HepG2 (cell line): ENCODE measurements at regions not wholly inside any gene's neighbourhood (a gene's known extent, or its start where the extent isn't known, plus 50 kb on each side); places are given as distances from the start of the nearest gene placed in this dataset.

Experiments
- ATAC-seq: fragments of 200-7000 bp; cut with Tn5 transposase; 3 replicates; pipeline ENCODE4 v1.9.1; 2020; ENCODE audit warnings: mild to moderate bottlenecking, moderate library complexity
- BruUV-seq: library from RNA; stranded (reverse); fragments of 400-500 nt; replicated peaks from 2 replicates; lab custom pipeline; 2021; lab: Mats Ljungman, UMichigan
- CTCF ChIA-PET: fragments of 300-600 bp; formaldehyde crosslinking; extraction: SDS; loops from one replicate; lab custom pipeline; 2021; ENCODE audit warnings: low total read pairs, inconsistent platforms, low intra/inter-chr PET ratio; lab: Yijun Ruan, JAX
- POLR2A ChIA-PET: fragments of 350-600 bp; sonication (Branson Sonifier 250); formaldehyde crosslinking; loops from one replicate; lab custom pipeline; 2020; ENCODE audit warnings: antibody characterized with exemption, inconsistent platforms; lab: Yijun Ruan, JAX
- DNase-seq: peaks from one replicate; pipeline ENCODE4 v3.0.0-alpha.2; 2015; ENCODE audit warnings: low spot score
- FAIRE-seq: peaks from 3 replicates; lab custom pipeline; 2011; peaks lifted over from hg19 to GRCh38; lab: Jason Lieb, UNC
- H2AFZ ChIP-seq: one replicate; pipeline ENCODE4 v1.6.1; 2011; ENCODE audit warnings: low read length, inconsistent platforms
- H3K27ac ChIP-seq: fragments of 300-600 bp; 3 replicates; pipeline ENCODE4 v1.8.0; 2011; ENCODE audit warnings: mixed run types, mild to moderate bottlenecking, mixed read lengths, low read length, inconsistent platforms; ENCODE audit not compliant: insufficient read depth; ENCODE audit errors: extremely low read length
- H3K27me3 ChIP-seq, 2 experiments: fragments of 200-600 bp in 1 of 2; 2 replicates in 1 of 2; 3 replicates in 1 of 2; pipeline versions ENCODE4 v1.6.0 to v1.8.0; 2011; ENCODE audit warnings: low read length in 2 of 2, mild to moderate bottlenecking in 2 of 2, moderate library complexity in 2 of 2, inconsistent platforms in 1 of 2; ENCODE audit not compliant: insufficient read depth in 2 of 2, control insufficient read depth in 1 of 2
- H3K36me3 ChIP-seq, 2 experiments: fragments of 200-600 bp in 1 of 2; replicated peaks in 1 of 2; 2 replicates in 1 of 2; 3 replicates in 1 of 2; pipeline versions ENCODE4 v1.5.1 to v1.8.0; 2011; ENCODE audit warnings: low read length in 2 of 2, inconsistent platforms in 1 of 2; ENCODE audit not compliant: insufficient read depth in 2 of 2, control insufficient read depth in 1 of 2
- H3K4me1 ChIP-seq: 2 replicates; pipeline ENCODE4 v1.5.1; 2012; ENCODE audit warnings: low read length, inconsistent platforms; ENCODE audit not compliant: insufficient read depth
- H3K4me2 ChIP-seq: 2 replicates; pipeline ENCODE4 v1.6.0; 2011; ENCODE audit warnings: low read depth, low read length, inconsistent platforms
- H3K4me3 ChIP-seq, 3 experiments: fragments of 200-600 bp in 1 of 3; sonication (generic), shearing (Covaris generic) in 1 of 3; replicated peaks in 1 of 3; 2 replicates each; pipeline ENCODE4 v1.5.1; 2011 to 2016; ENCODE audit warnings: low read length in 3 of 3, inconsistent platforms in 2 of 3, low read depth in 2 of 3, mild to moderate bottlenecking in 2 of 3, control low read depth in 1 of 3, mixed read lengths in 1 of 3; ENCODE audit not compliant: insufficient read depth in 1 of 3
- H3K79me2 ChIP-seq: one replicate; pipeline ENCODE4 v1.6.1; 2011; ENCODE audit warnings: low read length, inconsistent platforms; ENCODE audit not compliant: insufficient read depth
- H3K9ac ChIP-seq: 2 replicates; pipeline ENCODE4 v1.6.0; 2011; ENCODE audit warnings: mild to moderate bottlenecking, low read depth, low read length, inconsistent platforms; ENCODE audit not compliant: insufficient read depth
- H3K9me3 ChIP-seq: 2 replicates; pipeline ENCODE4 v1.5.1; 2012; ENCODE audit warnings: mild to moderate bottlenecking, low read length
- H4K20me1 ChIP-seq: 2 replicates; pipeline ENCODE4 v1.6.0; 2011; ENCODE audit warnings: inconsistent platforms, mild to moderate bottlenecking, low read length, moderate library complexity; ENCODE audit not compliant: insufficient read depth
- AFF4 ChIP-seq: sonication (generic); formaldehyde crosslinking; IDR thresholded peaks from 2 replicates; pipeline ENCODE4 v1.4.0; 2020; ENCODE audit warnings: missing genetic modification reagents
- ATM ChIP-seq: fragments of 450-650 bp; IDR thresholded peaks from 2 replicates; pipeline ENCODE4 v1.7.1; 2017; ENCODE audit warnings: mild to moderate bottlenecking, borderline replicate concordance
- DNMT3B ChIP-seq: conservative IDR thresholded peaks from 2 replicates; pipeline ENCODE4 v1.6.1; 2016; ENCODE audit warnings: missing biosample characterization, control low read depth
- HMGXB4 ChIP-seq, 2 experiments: sonication (generic) in 1 of 2; formaldehyde crosslinking in 1 of 2; IDR thresholded peaks; 2 replicates each; pipeline versions ENCODE4 v1.4.0 to v1.6.1; 2018 to 2020; ENCODE audit warnings: missing genetic modification reagents in 2 of 2, borderline replicate concordance in 1 of 2, low read depth in 1 of 2, mild to moderate bottlenecking in 1 of 2, missing biosample characterization in 1 of 2
- NFKB2 ChIP-seq: sonication (generic); formaldehyde crosslinking; IDR thresholded peaks from 2 replicates; pipeline ENCODE4 v1.4.0; 2020; ENCODE audit warnings: missing genetic modification reagents, borderline replicate concordance
- RERE ChIP-seq: IDR thresholded peaks from 2 replicates; pipeline ENCODE4 v1.6.1; 2016; ENCODE audit warnings: low read depth, missing genetic modification reagents, missing compliant biosample characterization
- SOX13 ChIP-seq, 3 experiments: fragments of 450-650 bp in 1 of 3; sonication (generic) in 1 of 3; formaldehyde crosslinking in 1 of 3; IDR thresholded peaks in 2 of 3; conservative IDR thresholded peaks in 1 of 3; 2 replicates each; pipeline versions ENCODE4 v1.5.0 to v1.6.1; 2016 to 2020; ENCODE audit warnings: antibody characterized with exemption in 1 of 3, mild to moderate bottlenecking in 1 of 3, missing compliant biosample characterization in 1 of 3, missing genetic modification reagents in 1 of 3, moderate library complexity in 1 of 3
- SOX5 ChIP-seq: IDR thresholded peaks from 2 replicates; pipeline ENCODE4 v1.6.1; 2016; ENCODE audit warnings: borderline replicate concordance
- SRSF1 ChIP-seq: fragments of 200-400 bp; formaldehyde crosslinking; optimal IDR thresholded peaks from 2 replicates; pipeline ENCODE3; 2017; ENCODE audit warnings: mild to moderate bottlenecking, low read depth, low read length, moderate library complexity
- ZFY ChIP-seq: sonication (generic); formaldehyde crosslinking; IDR thresholded peaks from 2 replicates; pipeline ENCODE4 v1.4.0; 2020; ENCODE audit warnings: missing genetic modification reagents
- ZNF879 ChIP-seq: sonication (generic); formaldehyde crosslinking; IDR thresholded peaks from 2 replicates; pipeline ENCODE4 v1.8.1; 2023; ENCODE audit warnings: missing genetic modification reagents
- WGBS: methylation state at CpG from one replicate; pipeline ENCODE4 v1.1.6; 2017; ENCODE audit warnings: low lambda C conversion rate; 5-methylcytosine and 5-hydroxymethylcytosine counted together
- in situ Hi-C: cut with HindIII; loops from 2 replicates; pipeline ENCODE4 v1.10.0; 2017; ENCODE audit warnings: low pct_unique_long_range_greater_than_20kb; ENCODE audit not compliant: extremely low pct_ligation_motif_present
- intact Hi-C: fragments of 100-400 bp; cut with micrococcal nuclease; formaldehyde crosslinking; loops from one replicate; pipeline ENCODE4 v1.10.0; 2022; ENCODE audit not compliant: unreplicated experiment

GRCh38 chr6:4356899-4357659 lies 221.7 kb upstream of the ECI2 start:
- Histone ChIP-seq H3K36me3 (no peaks in the 10 kb centered on the region), H3K4me1 (0 out of 2 replicates have a peak, but pooled peaks cover 10% of the 10 kb centered on the region), H3K4me2 (no peak overlapping the region), H2AFZ (no peak overlapping the region), H3K27me3 (peaks cover 0 to 17% of the 10 kb centered on the region in 2 experiments; a peak in 2 of 5 replicates), H3K9me3 (no peaks in the 10 kb centered on the region), H4K20me1 (no peaks in the 10 kb centered on the region), H3K9ac (no peak overlapping the region), H3K4me3 (no peak overlapping the region), H3K27ac (no peak overlapping the region), H3K79me2 (no peaks in the 10 kb centered on the region)
- FAIRE-seq (no peak), DNase-seq (no peak), ATAC-seq (no peak)
- CTCF ChIA-PET, result no interaction called here
- intact Hi-C loops, result no loop called here
- no TSS peak for BruUV-seq
- in situ Hi-C loops, result no loop called here
- 22% methylated on average over 7 of the region's 7 CpGs for WGBS
- POLR2A ChIA-PET, result no interaction called here
- TF ChIP-seq SOX5 (CRISPR knock-in tag) (no peak), ATM (no peak), SRSF1 (no peak), DNMT3B (CRISPR knock-in tag) (no peak), NFKB2 (no peak), RERE (CRISPR knock-in tag) (no peak), ZFY (CRISPR knock-in tag) (no peak), HMGXB4 (CRISPR knock-in tag; IDR thresholded peaks at IDR 0.05; ENCODE audit: borderline replicate concordance in 1 of 2, low read depth in 1 of 2) (no peak), SOX13 (IDR thresholded peaks at IDR 0.05) (no peak), SOX13 (CRISPR knock-in tag; conservative IDR thresholded peaks at IDR 0.05 in 1 of 2, IDR thresholded peaks at IDR 0.05 in 1 of 2) (no peak), ZNF879 (CRISPR knock-in tag) (no peak), AFF4 (CRISPR knock-in tag) (no peak)
